ENCODE measurements at regions not wholly inside any gene's neighbourhood (a gene's known extent, or its start where the extent isn't known, plus 50 kb on each side); places are given as distances from the start of the nearest gene placed in this dataset.

GRCh38 chr1:59193443-59194093 lies 103.3 kb upstream of the FGGY start:
- Histone ChIP-seq H3K9me3 (ENCODE audit: control insufficient read depth, insufficient read depth, low read length) (peaks cover 4% of the 10 kb centered on the region; the same call in 1 of the 2 replicates), H3K4me3 (ENCODE audit: low read depth, low read length) (no peak overlapping the region), H3K27me3 (ENCODE audit: control insufficient read depth, insufficient read depth, low read length) (no peaks in the 10 kb centered on the region), H3K27ac (ENCODE audit: low read depth, low read length) (no peak overlapping the region)
- TF ChIP-seq CTCF (IDR thresholded peaks at IDR 0.05; ENCODE audit: low read depth, low read length), result no peak
- POLR2A ChIA-PET, result no interaction called here
- no peak for DNase-seq (ENCODE audit: low read depth, low spot score)
- CTCF ChIA-PET, result no interaction called here

GRCh38 chr1:59194621-59195020 lies 102.3 kb upstream of the FGGY start:
- Histone ChIP-seq H3K4me3 (ENCODE audit: low read depth, low read length) (no peak overlapping the region), H3K27ac (ENCODE audit: low read depth, low read length) (no peak overlapping the region), H3K9me3 (ENCODE audit: control insufficient read depth, insufficient read depth, low read length) (peaks cover 4% of the 10 kb centered on the region; the same call in 1 of the 2 replicates), H3K27me3 (ENCODE audit: control insufficient read depth, insufficient read depth, low read length) (no peaks in the 10 kb centered on the region)
- no peak for DNase-seq (ENCODE audit: low read depth, low spot score)
- ChIA-PET POLR2A (no interaction called here), CTCF (no interaction called here)
- TF ChIP-seq CTCF (IDR thresholded peaks at IDR 0.05; ENCODE audit: low read depth, low read length), result no peak

- H3K27me3 ChIP-seq (ENCODE audit: control insufficient read depth, insufficient read depth, low read length), result no peaks in the 10 kb centered on the region
- H3K27ac ChIP-seq (ENCODE audit: low read depth, low read length), result no peak overlapping the region
- peaks cover 4% of the 10 kb centered on the region; the same call in 1 of the 2 replicates for H3K9me3 ChIP-seq (ENCODE audit: control insufficient read depth, insufficient read depth, low read length)
- no peak overlapping the region for H3K4me3 ChIP-seq (ENCODE audit: low read depth, low read length)
- CTCF ChIA-PET, result no interaction called here
- no peak for DNase-seq (ENCODE audit: low read depth, low spot score)
- POLR2A ChIA-PET, result no interaction called here
- TF ChIP-seq CTCF (IDR thresholded peaks at IDR 0.05; ENCODE audit: low read depth, low read length), result no peak
Measured at GRCh38 chr1:59195151-59195550, 101.7 kb upstream of the FGGY start.

- Histone ChIP-seq H3K4me3 (ENCODE audit: low read depth, low read length) (no peak overlapping the region), H3K9me3 (ENCODE audit: control insufficient read depth, insufficient read depth, low read length) (peaks cover 2% of the 10 kb centered on the region; the same call in 1 of the 2 replicates), H3K27me3 (ENCODE audit: control insufficient read depth, insufficient read depth, low read length) (no peaks in the 10 kb centered on the region), H3K27ac (ENCODE audit: low read depth, low read length) (no peak overlapping the region)
- ChIA-PET POLR2A (interaction anchor here (1.3 kb wide), 1 partner anchor 414 kb away, joined by 4 read pairs; the partner anchor contains the start of gene JUN), CTCF (no interaction called here)
- DNase-seq (ENCODE audit: low read depth, low spot score), result no peak
- no peak for TF ChIP-seq CTCF (IDR thresholded peaks at IDR 0.05; ENCODE audit: low read depth, low read length)
Measured at GRCh38 chr1:59198564-59198963, 98.3 kb upstream of the FGGY start.

- POLR2A ChIA-PET, result interaction anchor here (1.3 kb wide), 1 partner anchor 415 kb away, joined by 4 read pairs; the partner anchor contains the start of gene JUN
- no peak for TF ChIP-seq CTCF (IDR thresholded peaks at IDR 0.05; ENCODE audit: low read depth, low read length)
- Histone ChIP-seq H3K4me3 (ENCODE audit: low read depth, low read length) (no peak overlapping the region), H3K27ac (ENCODE audit: low read depth, low read length) (no peak overlapping the region), H3K27me3 (ENCODE audit: control insufficient read depth, insufficient read depth, low read length) (no peaks in the 10 kb centered on the region), H3K9me3 (ENCODE audit: control insufficient read depth, insufficient read depth, low read length) (no peaks in the 10 kb centered on the region)
- no peak for DNase-seq (ENCODE audit: low read depth, low spot score)
- CTCF ChIA-PET, result no interaction called here
Measured at GRCh38 chr1:59199147-59199546, 97.7 kb upstream of the FGGY start.

Data from AG04450 (cell line).